Neural progenitor cell (in vitro differentiated cells): ENCODE measurements at regions not wholly inside any gene's neighbourhood (a gene's known extent, or its start where the extent isn't known, plus 50 kb on each side); places are given as distances from the start of the nearest gene placed in this dataset.

Experiments used
- EZH2 ChIP-seq: fragments of 200-600 bp; sonication (generic); IDR thresholded peaks from 2 replicates; pipeline ENCODE4 v1.6.1; 2017; ENCODE audit warnings: antibody characterized with exemption, mild to moderate bottlenecking, moderate library complexity
- EZH2phosphoT487 ChIP-seq: fragments of 200-600 bp; sonication (generic); IDR thresholded peaks from 2 replicates; pipeline ENCODE4 v1.6.1; 2017; ENCODE audit warnings: antibody characterized with exemption
- TF ChIP-seq, protein P1 (sequence below): fragments of 200-600 bp; sonication (generic); IDR thresholded peaks from 2 replicates; pipeline ENCODE4 v1.5.1; 2017; ENCODE audit warnings: antibody characterized with exemption, mild to moderate bottlenecking

DNA sequence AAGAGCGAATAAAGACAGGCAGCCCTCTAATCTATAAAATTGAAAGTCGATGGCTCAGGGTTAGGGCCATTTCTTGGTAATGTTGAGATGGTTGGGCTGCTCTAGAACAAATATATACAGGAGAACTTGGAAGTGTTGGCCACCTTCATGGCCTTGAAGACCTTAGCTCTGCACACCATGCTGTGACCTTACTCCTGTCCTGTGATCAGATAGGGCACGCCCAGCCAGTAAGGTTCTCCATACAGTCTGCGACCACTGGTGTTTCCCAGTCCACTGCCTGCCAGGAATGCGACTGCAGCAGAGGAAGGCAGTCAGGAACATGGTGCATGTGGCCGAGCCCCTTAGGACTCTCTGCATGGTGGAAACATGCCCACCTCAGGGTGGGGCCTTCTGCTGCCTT lies 73.2 kb upstream of the PSMA6 start:
- TF ChIP-seq, protein P1, sequence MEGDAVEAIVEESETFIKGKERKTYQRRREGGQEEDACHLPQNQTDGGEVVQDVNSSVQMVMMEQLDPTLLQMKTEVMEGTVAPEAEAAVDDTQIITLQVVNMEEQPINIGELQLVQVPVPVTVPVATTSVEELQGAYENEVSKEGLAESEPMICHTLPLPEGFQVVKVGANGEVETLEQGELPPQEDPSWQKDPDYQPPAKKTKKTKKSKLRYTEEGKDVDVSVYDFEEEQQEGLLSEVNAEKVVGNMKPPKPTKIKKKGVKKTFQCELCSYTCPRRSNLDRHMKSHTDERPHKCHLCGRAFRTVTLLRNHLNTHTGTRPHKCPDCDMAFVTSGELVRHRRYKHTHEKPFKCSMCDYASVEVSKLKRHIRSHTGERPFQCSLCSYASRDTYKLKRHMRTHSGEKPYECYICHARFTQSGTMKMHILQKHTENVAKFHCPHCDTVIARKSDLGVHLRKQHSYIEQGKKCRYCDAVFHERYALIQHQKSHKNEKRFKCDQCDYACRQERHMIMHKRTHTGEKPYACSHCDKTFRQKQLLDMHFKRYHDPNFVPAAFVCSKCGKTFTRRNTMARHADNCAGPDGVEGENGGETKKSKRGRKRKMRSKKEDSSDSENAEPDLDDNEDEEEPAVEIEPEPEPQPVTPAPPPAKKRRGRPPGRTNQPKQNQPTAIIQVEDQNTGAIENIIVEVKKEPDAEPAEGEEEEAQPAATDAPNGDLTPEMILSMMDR = no peak
- TF ChIP-seq EZH2 (no peak), EZH2phosphoT487 (no peak)
